Endothelial cell of umbilical vein (primary cell): ENCODE measurements at regions not wholly inside any gene's neighbourhood (a gene's known extent, or its start where the extent isn't known, plus 50 kb on each side); places are given as distances from the start of the nearest gene placed in this dataset.
"Not testable (repeated sequence)": the region's sequence is repeated elsewhere in the genome, so short reads cannot be mapped to it uniquely, and the experiment has no call there.

ENCODE experiments used
- BruUV-seq: library from RNA; stranded (reverse); fragments of 400-500 nt; replicated peaks from 2 replicates; lab custom pipeline; 2021; lab: Mats Ljungman, UMichigan
- CTCF ChIA-PET: fragments of 300-600, 350-600 bp; sonication (Branson Sonifier 250); formaldehyde crosslinking; loops from one replicate; lab custom pipeline; 2021; ENCODE audit warnings: antibody characterized with exemption, inconsistent platforms; lab: Charles Lee
- POLR2A ChIA-PET: fragments of 300-600, 350-600 bp; sonication (Branson Sonifier 250); formaldehyde crosslinking; loops from one replicate; lab custom pipeline; 2021; ENCODE audit warnings: antibody characterized with exemption, inconsistent platforms; lab: Charles Lee
- DNase-seq: peaks from one replicate; pipeline ENCODE4 v3.0.0-alpha.2; 2011; ENCODE audit warnings: low read depth, low spot score
- FAIRE-seq: peaks from 2 replicates; lab custom pipeline; 2011; peaks lifted over from hg19 to GRCh38; lab: Jason Lieb, UNC
- H2AFZ ChIP-seq: 2 replicates; pipeline ENCODE4 v1.6.0; 2012; ENCODE audit warnings: low read depth, low read length, control low read depth, inconsistent platforms
- H3K27ac ChIP-seq: 2 replicates; pipeline ENCODE4 v1.5.1; 2011; ENCODE audit warnings: low read depth, mild to moderate bottlenecking, control low read depth, low read length, moderate library complexity; ENCODE audit not compliant: insufficient read depth
- H3K27me3 ChIP-seq, 2 experiments: 2 replicates each; pipeline versions ENCODE4 v1.6.0 to v1.6.1; 2011; ENCODE audit warnings: low read length in 2 of 2, mixed read lengths in 1 of 2; ENCODE audit not compliant: control insufficient read depth in 2 of 2, insufficient read depth in 2 of 2
- H3K36me3 ChIP-seq, 2 experiments: 2 replicates in 1 of 2; 3 replicates in 1 of 2; pipeline ENCODE4 v1.5.1; 2011; ENCODE audit warnings: low read length in 2 of 2, mild to moderate bottlenecking in 1 of 2, moderate library complexity in 1 of 2; ENCODE audit not compliant: control insufficient read depth in 2 of 2, insufficient read depth in 2 of 2; ENCODE audit errors: extremely low read depth in 1 of 2
- H3K4me1 ChIP-seq: 3 replicates; pipeline ENCODE4 v1.5.1; 2011; ENCODE audit warnings: mild to moderate bottlenecking, low read length; ENCODE audit not compliant: control insufficient read depth, insufficient read depth; ENCODE audit errors: extremely low read depth
- H3K4me2 ChIP-seq: 2 replicates; pipeline ENCODE4 v1.6.1; 2011; ENCODE audit warnings: low read length, control low read depth, mixed read lengths; ENCODE audit not compliant: insufficient read depth
- H3K4me3 ChIP-seq, 3 experiments: fragments of 200-600 bp in 1 of 3; sonication (generic), shearing (Covaris generic) in 1 of 3; replicated peaks in 1 of 3; 2 replicates each; pipeline ENCODE4 v1.5.1; 2011 to 2016; ENCODE audit warnings: control low read depth in 3 of 3, low read length in 3 of 3, mild to moderate bottlenecking in 2 of 3, inconsistent platforms in 1 of 3, low read depth in 1 of 3, moderate library complexity in 1 of 3; ENCODE audit not compliant: insufficient read depth in 1 of 3
- H3K79me2 ChIP-seq: 2 replicates; pipeline ENCODE4 v1.6.0; 2012; ENCODE audit warnings: low read length, inconsistent platforms; ENCODE audit not compliant: control insufficient read depth, insufficient read depth
- H3K9ac ChIP-seq: replicated peaks from 2 replicates; pipeline ENCODE3; 2011; ENCODE audit warnings: low read length, control low read depth; ENCODE audit not compliant: insufficient read depth; ENCODE audit errors: extremely low read depth
- H3K9me1 ChIP-seq: replicated peaks from 3 replicates; pipeline ENCODE4 v1.6.0; 2011; ENCODE audit warnings: mild to moderate bottlenecking, low read length; ENCODE audit not compliant: control insufficient read depth, insufficient read depth; ENCODE audit errors: extremely low read depth
- H3K9me3 ChIP-seq: replicated peaks from 2 replicates; pipeline ENCODE4 v1.5.1; 2012; ENCODE audit warnings: low read length, inconsistent platforms; ENCODE audit not compliant: control insufficient read depth, insufficient read depth
- H4K20me1 ChIP-seq: replicated peaks from 2 replicates; pipeline ENCODE3; 2011; ENCODE audit warnings: mild to moderate bottlenecking, low read length; ENCODE audit not compliant: control insufficient read depth, insufficient read depth; ENCODE audit errors: extremely low read depth
- EZH2 ChIP-seq: IDR thresholded peaks from 2 replicates; pipeline ENCODE4 v1.6.1; 2012; ENCODE audit warnings: borderline replicate concordance, low read depth, mild to moderate bottlenecking, moderate library complexity, low read length, inconsistent platforms; ENCODE audit not compliant: severe bottlenecking
- FOS ChIP-seq: IDR thresholded peaks from 2 replicates; pipeline ENCODE4 v1.6.1; 2011; ENCODE audit warnings: mild to moderate bottlenecking, low read length, moderate library complexity, borderline replicate concordance; ENCODE audit not compliant: insufficient read depth
- GATA2 ChIP-seq: IDR thresholded peaks from 2 replicates; pipeline ENCODE4 v1.7.0; 2011; ENCODE audit warnings: low read depth, mild to moderate bottlenecking, moderate library complexity, mixed read lengths, low read length; ENCODE audit not compliant: insufficient read length, insufficient read depth
- JUN ChIP-seq: IDR thresholded peaks from 2 replicates; pipeline ENCODE4 v1.6.1; 2011; ENCODE audit warnings: borderline replicate concordance, low read depth; ENCODE audit not compliant: insufficient read length, insufficient read depth
- MYC ChIP-seq: IDR thresholded peaks from one replicate; pipeline ENCODE4 v1.6.1; 2011; ENCODE audit warnings: mild to moderate bottlenecking, low read depth, low read length
- POLR2A ChIP-seq: IDR thresholded peaks from 2 replicates; pipeline ENCODE4 v1.6.1; 2012; ENCODE audit warnings: low read depth, mild to moderate bottlenecking, control low read depth, low read length
- POLR2AphosphoS5 ChIP-seq: IDR thresholded peaks from 2 replicates; pipeline ENCODE4 v1.6.1; 2012; ENCODE audit warnings: low read depth, mild to moderate bottlenecking, control low read depth, low read length, moderate library complexity; ENCODE audit not compliant: insufficient read depth
- dilution Hi-C: fragments of 300-500 bp; cut with MboI; formaldehyde crosslinking; loops from one replicate; pipeline ENCODE4 v1.15.0; 2019; ENCODE audit warnings: low sequenced_read_pairs; ENCODE audit not compliant: extremely low pct_ligation_motif_present
- intact Hi-C: fragments of 100-400 bp; cut with micrococcal nuclease; formaldehyde crosslinking; loops from one replicate; pipeline ENCODE4 v1.10.0; 2022
- TF ChIP-seq, protein P1 (sequence below): IDR thresholded peaks from 2 replicates; pipeline ENCODE4 v1.6.1; 2011; ENCODE audit not compliant: insufficient read depth, insufficient read length
- TF ChIP-seq, protein P2 (sequence below), 2 donors: IDR thresholded peaks; 1 replicate in 1 of 2; 2 replicates in 1 of 2; pipeline ENCODE4 v1.5.1; 2011; ENCODE audit warnings: low read length in 2 of 2, mild to moderate bottlenecking in 2 of 2, moderate library complexity in 2 of 2, control low read depth in 1 of 2, inconsistent platforms in 1 of 2, low read depth in 1 of 2; ENCODE audit not compliant: insufficient read depth in 1 of 2; ENCODE audit errors: extremely low read depth in 1 of 2

DNA sequence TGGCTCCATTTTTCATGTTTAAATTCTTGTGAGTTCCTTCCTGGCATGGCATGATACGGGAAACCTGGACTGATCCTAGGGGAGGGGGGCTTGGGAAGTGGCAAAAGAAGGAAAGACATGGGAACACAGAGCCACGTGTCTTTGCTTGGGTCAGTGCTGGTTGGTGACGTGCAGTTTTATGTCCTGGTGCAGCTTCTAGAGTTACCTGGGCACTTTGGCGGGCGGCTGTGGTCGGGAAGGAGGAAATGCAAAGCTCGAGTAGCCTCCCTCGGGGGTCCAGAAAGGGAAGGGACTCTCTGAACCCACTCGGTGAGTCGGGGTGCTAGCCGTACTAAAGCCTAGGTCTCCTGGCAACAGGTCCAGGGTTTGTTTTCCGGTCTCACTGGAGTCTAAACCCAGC lies 94.6 kb downstream of the APOB start:
- no peak for TF ChIP-seq JUN
- TF ChIP-seq POLR2A, result no peak
- TF ChIP-seq EZH2, result no peak
- TF ChIP-seq FOS, result no peak
- intact Hi-C loops, result no loop called here
- FAIRE-seq (no peak), DNase-seq (no peak)
- Histone ChIP-seq H4K20me1 (no peaks in the 10 kb centered on the region), H3K79me2 (no peaks in the 10 kb centered on the region), H3K9me1 (no peaks in the 10 kb centered on the region), H3K27me3 (no peaks in the 10 kb centered on the region), H2AFZ (no peak overlapping the region), H3K9ac (no peak overlapping the region), H3K9me3 (no peaks in the 10 kb centered on the region), H3K4me1 (no peaks in the 10 kb centered on the region), H3K27ac (no peak overlapping the region), H3K36me3 (no peaks in the 10 kb centered on the region), H3K4me3 (no peak overlapping the region), H3K4me2 (no peak overlapping the region)
- CTCF ChIA-PET, result interaction anchor here (5.1 kb wide), 1 partner anchor 288 kb away, joined by 27 read pairs; no protein-coding TSS in a partner anchor
- dilution Hi-C loops, result no loop called here
- POLR2A ChIA-PET, result no interaction called here
- BruUV-seq, result no TSS peak

DNA sequence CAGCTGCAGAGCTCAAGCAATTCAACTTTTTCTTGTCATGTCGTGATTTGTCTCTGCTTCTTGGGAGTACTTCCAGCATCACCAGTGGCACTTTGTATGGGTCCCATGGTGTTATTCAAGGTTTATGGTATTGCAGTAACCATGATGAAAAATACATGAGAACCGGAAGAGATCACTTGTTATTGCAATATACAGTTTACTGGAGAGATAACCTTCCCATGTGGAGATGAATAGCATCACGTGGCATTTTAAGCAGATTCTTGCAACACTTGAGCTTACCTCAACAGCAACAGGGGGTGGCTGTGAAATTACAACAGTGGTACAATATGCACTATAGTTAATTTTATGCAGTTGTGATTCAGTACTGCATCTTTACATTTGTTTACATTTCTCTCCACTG lies 97.4 kb downstream of the APOB start:
- intact Hi-C loops (no loop called here), dilution Hi-C loops (no loop called here)
- Histone ChIP-seq H3K27me3 (no peaks in the 10 kb centered on the region), H3K9ac (no peak overlapping the region), H3K36me3 (no peaks in the 10 kb centered on the region), H2AFZ (no peak overlapping the region), H3K27ac (no peak overlapping the region), H3K4me3 (no peak overlapping the region), H3K9me3 (no peaks in the 10 kb centered on the region), H3K4me1 (no peaks in the 10 kb centered on the region), H4K20me1 (no peaks in the 10 kb centered on the region), H3K79me2 (no peaks in the 10 kb centered on the region), H3K4me2 (no peak overlapping the region), H3K9me1 (no peaks in the 10 kb centered on the region)
- ChIA-PET CTCF (interaction anchor here (1.4 kb wide), 1 partner anchor 15 kb away, joined by 3 read pairs; no protein-coding TSS in a partner anchor), POLR2A (no interaction called here)
- no TSS peak for BruUV-seq
- no peak for DNase-seq
- FAIRE-seq, result no peak
- no peak for TF ChIP-seq GATA2
- TF ChIP-seq, protein P1, sequence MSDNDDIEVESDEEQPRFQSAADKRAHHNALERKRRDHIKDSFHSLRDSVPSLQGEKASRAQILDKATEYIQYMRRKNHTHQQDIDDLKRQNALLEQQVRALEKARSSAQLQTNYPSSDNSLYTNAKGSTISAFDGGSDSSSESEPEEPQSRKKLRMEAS, result no peak
- TF ChIP-seq, protein P2, sequence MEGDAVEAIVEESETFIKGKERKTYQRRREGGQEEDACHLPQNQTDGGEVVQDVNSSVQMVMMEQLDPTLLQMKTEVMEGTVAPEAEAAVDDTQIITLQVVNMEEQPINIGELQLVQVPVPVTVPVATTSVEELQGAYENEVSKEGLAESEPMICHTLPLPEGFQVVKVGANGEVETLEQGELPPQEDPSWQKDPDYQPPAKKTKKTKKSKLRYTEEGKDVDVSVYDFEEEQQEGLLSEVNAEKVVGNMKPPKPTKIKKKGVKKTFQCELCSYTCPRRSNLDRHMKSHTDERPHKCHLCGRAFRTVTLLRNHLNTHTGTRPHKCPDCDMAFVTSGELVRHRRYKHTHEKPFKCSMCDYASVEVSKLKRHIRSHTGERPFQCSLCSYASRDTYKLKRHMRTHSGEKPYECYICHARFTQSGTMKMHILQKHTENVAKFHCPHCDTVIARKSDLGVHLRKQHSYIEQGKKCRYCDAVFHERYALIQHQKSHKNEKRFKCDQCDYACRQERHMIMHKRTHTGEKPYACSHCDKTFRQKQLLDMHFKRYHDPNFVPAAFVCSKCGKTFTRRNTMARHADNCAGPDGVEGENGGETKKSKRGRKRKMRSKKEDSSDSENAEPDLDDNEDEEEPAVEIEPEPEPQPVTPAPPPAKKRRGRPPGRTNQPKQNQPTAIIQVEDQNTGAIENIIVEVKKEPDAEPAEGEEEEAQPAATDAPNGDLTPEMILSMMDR (IDR thresholded peaks at IDR 0.05; ENCODE audit: extremely low read depth in 1 of 2, insufficient read depth in 1 of 2, low read depth in 1 of 2, low read length in 2 of 2), result no peak
- TF ChIP-seq POLR2A, result no peak
- TF ChIP-seq POLR2AphosphoS5, result no peak
- no peak for TF ChIP-seq JUN
- TF ChIP-seq MYC, result no peak
- TF ChIP-seq EZH2, result no peak
- no peak for TF ChIP-seq FOS

DNA sequence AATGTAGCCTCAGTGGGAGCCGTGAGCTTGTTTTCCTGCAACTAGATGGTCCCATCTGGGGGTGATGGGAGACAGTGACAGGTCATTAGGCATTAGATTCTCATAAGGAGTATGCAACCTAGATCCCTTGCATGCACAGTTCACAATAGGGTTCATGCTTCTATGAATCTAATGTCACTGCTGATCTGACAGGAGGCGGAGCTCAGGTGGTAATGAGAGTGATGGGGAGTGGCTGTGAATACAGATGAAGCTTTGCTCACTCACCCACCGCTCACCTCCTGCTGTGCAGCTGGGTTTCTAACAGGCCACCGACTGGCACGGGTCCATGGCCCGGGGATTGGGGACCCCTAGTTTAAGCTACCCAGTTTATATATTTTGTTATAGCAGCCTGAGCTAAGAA lies 100.2 kb downstream of the APOB start:
- FAIRE-seq, POLR2A ChIA-PET: not testable (repeated sequence)

More for the DNA sequence above, 100.2 kb downstream of the APOB start:
- DNase-seq, H3K36me3 ChIP-seq, H4K20me1 ChIP-seq, H3K4me1 ChIP-seq, H3K27ac ChIP-seq, dilution Hi-C loops, H3K79me2 ChIP-seq, H3K9ac ChIP-seq, H3K4me3 ChIP-seq, H2AFZ ChIP-seq, H3K9me1 ChIP-seq, H3K4me2 ChIP-seq, H3K27me3 ChIP-seq, H3K9me3 ChIP-seq, BruUV-seq, intact Hi-C loops: not testable (repeated sequence)
- CTCF ChIA-PET, result interaction anchor here (2.7 kb wide), 1 partner anchor 283 kb away, joined by 11 read pairs; no protein-coding TSS in a partner anchor
